ENCODE measurements at regions not wholly inside any gene's neighbourhood (a gene's known extent, or its start where the extent isn't known, plus 50 kb on each side); places are given as distances from the start of the nearest gene placed in this dataset.

- Histone ChIP-seq H3K79me1 (ENCODE audit: insufficient read depth, low read depth, low read length, poor library complexity, severe bottlenecking) (no peaks in the 10 kb centered on the region), H4K20me1 (ENCODE audit: control insufficient read depth, insufficient read depth, insufficient read length) (no peaks in the 10 kb centered on the region), H4K5ac (ENCODE audit: insufficient read length, low read depth, low read length) (no peak overlapping the region), H4K8ac (replicated peaks; ENCODE audit: insufficient read length, low read depth, low read length) (no peak overlapping the region), H2AK5ac (ENCODE audit: insufficient read length, low read length) (no peak overlapping the region), H3K4me1 (ENCODE audit: insufficient read depth, low read length) (no peaks in the 10 kb centered on the region), H3K27ac (ENCODE audit: insufficient read length, low read depth, low read length) (no peak overlapping the region), H3K9ac (ENCODE audit: extremely low read depth, insufficient read length, low read length) (no peak overlapping the region), H4K91ac (ENCODE audit: insufficient read length, low read depth, low read length) (no peak overlapping the region), H2BK15ac (ENCODE audit: low read depth, low read length) (no peak overlapping the region), H3K4me2 (ENCODE audit: insufficient read depth, insufficient read length, low read length) (no peak overlapping the region), H2BK120ac (ENCODE audit: low read depth, low read length, poor library complexity, severe bottlenecking) (no peak overlapping the region), H2BK12ac (ENCODE audit: insufficient read length, low read depth, low read length) (no peak overlapping the region), H2BK5ac (ENCODE audit: insufficient read length, low read length) (no peak overlapping the region), H3K9me3 (ENCODE audit: control insufficient read depth, low read depth, low read length) (no peaks in the 10 kb centered on the region), H3K23me2 (ENCODE audit: insufficient read length, low read depth, low read length, poor library complexity, severe bottlenecking) (no peaks in the 10 kb centered on the region), H3K4ac (ENCODE audit: low read depth, low read length) (no peak overlapping the region), H3K23ac (ENCODE audit: insufficient read length, low read depth, low read length) (no peak overlapping the region), H2BK20ac (ENCODE audit: low read depth, low read length, poor library complexity, severe bottlenecking) (no peak overlapping the region), H3K79me2 (ENCODE audit: insufficient read depth, low read length) (no peaks in the 10 kb centered on the region), H3T11ph (ENCODE audit: low read length) (no peak overlapping the region), H2AFZ (ENCODE audit: low read length) (no peak overlapping the region), H3K56ac (ENCODE audit: insufficient read length, low read depth, low read length) (no peak overlapping the region), H3K18ac (ENCODE audit: insufficient read length, low read depth, low read length) (no peak overlapping the region), H3K14ac (ENCODE audit: insufficient read depth, low read length) (no peak overlapping the region), H3K27me3 (ENCODE audit: insufficient read depth, low read length) (no peaks in the 10 kb centered on the region)
- H3K4me1 Mint-ChIP-seq = peaks cover 8 to 13% of the 10 kb centered on the region in 2 experiments
- no peaks in the 10 kb centered on the region for H3K27me3 Mint-ChIP-seq (ENCODE audit: low read depth)
- no peak overlapping the region for H3K4me3 Mint-ChIP-seq
- no peak for DNase-seq
- TF ChIP-seq CTCF (conservative IDR thresholded peaks at IDR 0.05) = no peak
- no peak overlapping the region for H3K27ac Mint-ChIP-seq
- WGBS (ENCODE audit: extremely low coverage, insufficient read length, low lambda C conversion rate) = no CpG with 5 or more reads among the region's 3 CpGs
- H3K36me3 Mint-ChIP-seq (ENCODE audit: insufficient read depth in 1 of 3, low read depth in 3 of 3) = peaks cover 0 to 2% (median under 1%) of the 10 kb centered on the region in 3 experiments; a peak in 2 of 7 replicates
- no peaks in the 10 kb centered on the region for H3K9me3 Mint-ChIP-seq
Measured at GRCh38 chr18:42644729-42645131, 470.8 kb downstream of the RIT2 start.
